Sigmoid colon (tissue), 4 donors: ENCODE measurements at regions not wholly inside any gene's neighbourhood (a gene's known extent, or its start where the extent isn't known, plus 50 kb on each side); places are given as distances from the start of the nearest gene placed in this dataset.

Experiments
- CTCF ChIP-seq, 4 experiments: fragments of 450-650 bp in 3 of 4; fragments of 200-600 bp in 1 of 4; IDR thresholded peaks; one replicate each; pipeline ENCODE4 v1.5.1; 2016 to 2019; ENCODE audit warnings: antibody characterized with exemption in 4 of 4, mild to moderate bottlenecking in 3 of 4, moderate library complexity in 2 of 4
- EP300 ChIP-seq, 4 donors: sonication (generic); formaldehyde crosslinking; IDR thresholded peaks; one replicate each; pipeline ENCODE4 v1.6.1; 2017; ENCODE audit warnings: antibody characterized with exemption in 4 of 4

- TF ChIP-seq CTCF (IDR thresholded peaks at IDR 0.05) (no peak), EP300 (IDR thresholded peaks at IDR 0.05) (no peak)
Observed at GRCh38 chr1:87242445-87243185, 86.1 kb upstream of the LMO4 start.
